ENCODE measurements at regions not wholly inside any gene's neighbourhood (a gene's known extent, or its start where the extent isn't known, plus 50 kb on each side); places are given as distances from the start of the nearest gene placed in this dataset.

- no peak overlapping the region for H3K27ac ChIP-seq (ENCODE audit: extremely low read depth, low read depth, low read length)
- H3K9me3 ChIP-seq (ENCODE audit: control insufficient read depth, insufficient read depth, low read depth, low read length): no peaks in the 10 kb centered on the region
- no peak overlapping the region for H3K4me3 ChIP-seq (ENCODE audit: low read depth, low read length)
- ChIA-PET POLR2A (no interaction called here), CTCF (interaction anchor here (1.0 kb wide), 1 partner anchor 26 kb away, joined by 3 read pairs; no protein-coding TSS in a partner anchor)
- H3K4me1 ChIP-seq (ENCODE audit: control insufficient read depth, insufficient read depth, low read length): no peaks in the 10 kb centered on the region
- H3K36me3 ChIP-seq (ENCODE audit: control insufficient read depth in 2 of 2, insufficient read depth in 1 of 2, low read length in 2 of 2): no peaks in the 10 kb centered on the region
- TF ChIP-seq GFI1B (tag by site-specific recombination; IDR thresholded peaks at IDR 0.05) (no peak), ZNF571 (tag by site-specific recombination; IDR thresholded peaks at IDR 0.05) (no peak), ZNF18 (tag by site-specific recombination; IDR thresholded peaks at IDR 0.05) (no peak), ZNF248 (tag by site-specific recombination; IDR thresholded peaks at IDR 0.05) (no peak), SETDB1 (IDR thresholded peaks at IDR 0.05; ENCODE audit: insufficient read length, low read length) (no peak), ZIC2 (tag by site-specific recombination; IDR thresholded peaks at IDR 0.05) (no peak), ZNF146 (tag by site-specific recombination; IDR thresholded peaks at IDR 0.05) (no peak), PRDM10 (tag by site-specific recombination; IDR thresholded peaks at IDR 0.05) (no peak), ZNF658 (tag by site-specific recombination; IDR thresholded peaks at IDR 0.05) (no peak), ZNF280C (tag by site-specific recombination; IDR thresholded peaks at IDR 0.05) (no peak), ZNF157 (tag by site-specific recombination; IDR thresholded peaks at IDR 0.05) (no peak), KLF16 (tag by site-specific recombination; IDR thresholded peaks at IDR 0.05) (no peak), ZBTB44 (tag by site-specific recombination; IDR thresholded peaks at IDR 0.05) (no peak), ZNF140 (tag by site-specific recombination; IDR thresholded peaks at IDR 0.05) (no peak), ZNF623 (tag by site-specific recombination; IDR thresholded peaks at IDR 0.05) (no peak)
Observed at GRCh38 chr9:108803428-108804065, 52.2 kb downstream of the ACTL7B start.

GRCh38 chr9:108802967-108803366, 52.8 kb downstream of the ACTL7B start:
- CTCF ChIA-PET: interaction anchor here (0.6 to 3.9 kb wide), 4 partner anchors 11 to 262 kb away, joined by 3 to 14 read pairs (median 3); no protein-coding TSS in a partner anchor
- POLR2A ChIA-PET: no interaction called here
- H3K27ac ChIP-seq (ENCODE audit: extremely low read depth, low read depth, low read length): no peak overlapping the region
- H3K4me1 ChIP-seq (ENCODE audit: control insufficient read depth, insufficient read depth, low read length): no peaks in the 10 kb centered on the region
- H3K36me3 ChIP-seq (ENCODE audit: control insufficient read depth in 2 of 2, insufficient read depth in 1 of 2, low read length in 2 of 2): no peaks in the 10 kb centered on the region
- TF ChIP-seq SP2 (tag by site-specific recombination; IDR thresholded peaks at IDR 0.05): no peak
- no peak for TF ChIP-seq ZXDB (tag by site-specific recombination; IDR thresholded peaks at IDR 0.05)
- no peak for TF ChIP-seq ZBTB49 (tag by site-specific recombination; IDR thresholded peaks at IDR 0.05; ENCODE audit: low read depth)
- no peak for TF ChIP-seq ZNF660 (tag by site-specific recombination; IDR thresholded peaks at IDR 0.05)
- TF ChIP-seq YY2 (tag by site-specific recombination; IDR thresholded peaks at IDR 0.05): no peak
- TF ChIP-seq ZSCAN23 (tag by site-specific recombination; IDR thresholded peaks at IDR 0.05): no peak
- TF ChIP-seq ZNF768 (tag by site-specific recombination; IDR thresholded peaks at IDR 0.05): no peak
- TF ChIP-seq ZNF292 (tag by site-specific recombination; IDR thresholded peaks at IDR 0.05; ENCODE audit: borderline replicate concordance, low read depth): no peak
- no peak for TF ChIP-seq ZNF223 (tag by site-specific recombination; IDR thresholded peaks at IDR 0.05)
- H3K4me3 ChIP-seq (ENCODE audit: low read depth, low read length): no peak overlapping the region
- no peaks in the 10 kb centered on the region for H3K9me3 ChIP-seq (ENCODE audit: control insufficient read depth, insufficient read depth, low read depth, low read length)
